Brain microvascular endothelial cell (primary cell): ENCODE measurements at regions not wholly inside any gene's neighbourhood (a gene's known extent, or its start where the extent isn't known, plus 50 kb on each side); places are given as distances from the start of the nearest gene placed in this dataset.

Source experiments
- DNase-seq: peaks from one replicate; pipeline ENCODE4 v3.0.0-alpha.2; 2020
- H3K27ac ChIP-seq: fragments of 250-450 bp; sonication (Bioruptor Pico); 2 replicates; pipeline ENCODE4 v1.5.1; 2020; ENCODE audit warnings: mild to moderate bottlenecking, moderate library complexity
- H3K27me3 ChIP-seq: fragments of 250-450 bp; sonication (Bioruptor Pico); replicated peaks from 2 replicates; pipeline ENCODE4 v1.5.1; 2020; ENCODE audit warnings: mild to moderate bottlenecking
- H3K36me3 ChIP-seq: fragments of 250-450 bp; sonication (Bioruptor Pico); replicated peaks from 2 replicates; pipeline ENCODE4 v1.5.1; 2020; ENCODE audit warnings: mild to moderate bottlenecking
- H3K4me3 ChIP-seq: 2 replicates; pipeline ENCODE4 v1.5.1; 2011; ENCODE audit warnings: low read depth, mild to moderate bottlenecking, control low read depth, low read length, moderate library complexity
- CTCF ChIP-seq: IDR thresholded peaks from 2 replicates; pipeline ENCODE4 v1.5.1; 2011; ENCODE audit warnings: low read depth, mild to moderate bottlenecking, moderate library complexity, low read length, control low read depth, inconsistent platforms; ENCODE audit errors: missing control alignments
- in situ Hi-C: cut with HindIII; loops from 2 replicates; pipeline ENCODE4 v1.10.0; 2017; ENCODE audit warnings: low sequenced_read_pairs, low pct_ligation_motif_present

GRCh38 chr4:96146686-96147085, 306.8 kb downstream of the PDHA2 start:
- H3K4me3 ChIP-seq, result no peak overlapping the region
- no peaks in the 10 kb centered on the region for H3K36me3 ChIP-seq
- peak; percentile 40 for DNase-seq
- no peak for TF ChIP-seq CTCF
- in situ Hi-C loops, result no loop called here
- H3K27me3 ChIP-seq, result no peaks in the 10 kb centered on the region
- no peak overlapping the region for H3K27ac ChIP-seq

- no peak for TF ChIP-seq CTCF
- no peak for DNase-seq
- in situ Hi-C loops, result no loop called here
- Histone ChIP-seq H3K27ac (no peak overlapping the region), H3K36me3 (no peaks in the 10 kb centered on the region), H3K4me3 (no peak overlapping the region), H3K27me3 (no peaks in the 10 kb centered on the region)
Measured at GRCh38 chr4:96149894-96150293, 310.0 kb downstream of the PDHA2 start.

- in situ Hi-C loops, result no loop called here
- DNase-seq, result no peak
- H3K27ac ChIP-seq, result no peak overlapping the region
Measured at GRCh38 chr4:96150466-96150865, 310.6 kb downstream of the PDHA2 start.

GRCh38 chr4:96152824-96153223, 312.9 kb downstream of the PDHA2 start:
- DNase-seq, result no peak
- Histone ChIP-seq H3K36me3 (no peaks in the 10 kb centered on the region), H3K27ac (no peak overlapping the region), H3K27me3 (no peaks in the 10 kb centered on the region), H3K4me3 (no peak overlapping the region)
- TF ChIP-seq CTCF, result no peak
- in situ Hi-C loops, result no loop called here

More at GRCh38 chr4:96150466-96150865, 310.6 kb downstream of the PDHA2 start:
- Histone ChIP-seq H3K36me3 (no peaks in the 10 kb centered on the region), H3K4me3 (no peak overlapping the region), H3K27me3 (no peaks in the 10 kb centered on the region)
- TF ChIP-seq CTCF, result no peak

- Histone ChIP-seq H3K4me3 (no peak overlapping the region), H3K27ac (no peak overlapping the region), H3K27me3 (no peaks in the 10 kb centered on the region), H3K36me3 (no peaks in the 10 kb centered on the region)
- in situ Hi-C loops, result no loop called here
- no peak for DNase-seq
- TF ChIP-seq CTCF, result no peak
Measured at GRCh38 chr4:96154676-96155075, 314.8 kb downstream of the PDHA2 start.

GRCh38 chr4:96162636-96163035, 322.7 kb downstream of the PDHA2 start:
- DNase-seq, result no peak
- H3K36me3 ChIP-seq, result no peaks in the 10 kb centered on the region
- in situ Hi-C loops, result no loop called here
- H3K27ac ChIP-seq, result no peak overlapping the region
- no peaks in the 10 kb centered on the region for H3K27me3 ChIP-seq
- H3K4me3 ChIP-seq, result no peak overlapping the region
- TF ChIP-seq CTCF, result no peak
